OCI-LY1 (cell line): ENCODE measurements at regions not wholly inside any gene's neighbourhood (a gene's known extent, or its start where the extent isn't known, plus 50 kb on each side); places are given as distances from the start of the nearest gene placed in this dataset.
"Not testable (repeated sequence)": the region's sequence is repeated elsewhere in the genome, so short reads cannot be mapped to it uniquely, and the experiment has no call there.

Experiments used
- H2AFZ ChIP-seq: fragments of 200-600 bp; sonication (generic), shearing (Covaris generic); 2 replicates; pipeline ENCODE4 v1.6.0; 2014; ENCODE audit warnings: antibody characterized with exemption, mild to moderate bottlenecking, low read length
- H3F3A ChIP-seq: fragments of 200-600 bp; sonication (generic), shearing (Covaris generic); 2 replicates; pipeline ENCODE4 v1.6.0; 2014; ENCODE audit warnings: mild to moderate bottlenecking, antibody characterized with exemption, low read length, moderate library complexity; ENCODE audit not compliant: insufficient read depth
- H3K27ac ChIP-seq: fragments of 200-600 bp; sonication (generic); 2 replicates; pipeline ENCODE4 v1.5.1; 2014; ENCODE audit warnings: low read length, mixed run types, mild to moderate bottlenecking, low read depth; ENCODE audit not compliant: poor library complexity, severe bottlenecking
- H3K27me3 ChIP-seq: fragments of 200-600 bp; sonication (generic); 2 replicates; pipeline ENCODE4 v1.6.0; 2014; ENCODE audit warnings: antibody characterized with exemption, mild to moderate bottlenecking, low read length, moderate library complexity; ENCODE audit not compliant: insufficient read depth
- H3K36me3 ChIP-seq: fragments of 200-600 bp; sonication (generic); 2 replicates; pipeline ENCODE4 v1.6.1; 2014; ENCODE audit warnings: mild to moderate bottlenecking, antibody characterized with exemption, low read length, moderate library complexity, mixed read lengths; ENCODE audit not compliant: insufficient read depth
- H3K4me1 ChIP-seq: fragments of 200-600 bp; sonication (generic); 2 replicates; pipeline ENCODE4 v1.5.1; 2014; ENCODE audit warnings: mild to moderate bottlenecking, low read length, moderate library complexity; ENCODE audit not compliant: insufficient read depth, severe bottlenecking
- H3K4me2 ChIP-seq: fragments of 200-600 bp; sonication (generic), shearing (Covaris generic); 2 replicates; pipeline ENCODE4 v1.6.1; 2014; ENCODE audit warnings: low read length
- H3K4me3 ChIP-seq: fragments of 200-600 bp; sonication (generic); 2 replicates; pipeline ENCODE4 v1.5.1; 2014; ENCODE audit warnings: low read length, low read depth, mild to moderate bottlenecking, mixed read lengths; ENCODE audit not compliant: poor library complexity, severe bottlenecking
- H3K79me2 ChIP-seq: fragments of 200-600 bp; shearing (Covaris generic); 2 replicates; pipeline ENCODE4 v1.6.1; 2016; ENCODE audit warnings: mixed run types, low read length, mixed read lengths; ENCODE audit not compliant: insufficient read depth
- H3K9ac ChIP-seq: fragments of 200-600 bp; sonication (generic), shearing (Covaris generic); 2 replicates; pipeline ENCODE4 v1.6.1; 2014; ENCODE audit warnings: mild to moderate bottlenecking, low read length, mixed read lengths
- H3K9me2 ChIP-seq: fragments of 200-600 bp; sonication (generic), shearing (Covaris generic); 2 replicates; pipeline ENCODE4 v1.6.1; 2014; ENCODE audit warnings: low read depth, mild to moderate bottlenecking, low read length, mixed read lengths
- H3K9me3 ChIP-seq: fragments of 200-600 bp; shearing (Covaris generic); 2 replicates; pipeline ENCODE4 v1.6.1; 2014; ENCODE audit warnings: low read length, mixed read lengths
- H4K20me1 ChIP-seq: fragments of 200-600 bp; sonication (generic), shearing (Covaris generic); 2 replicates; pipeline ENCODE4 v1.6.0; 2016; ENCODE audit warnings: mild to moderate bottlenecking, low read length; ENCODE audit not compliant: insufficient read depth
- EZH2 ChIP-seq: fragments of 200-600 bp; sonication (generic), shearing (Covaris generic); IDR thresholded peaks from 2 replicates; pipeline ENCODE4 v1.8.0; 2017; ENCODE audit warnings: borderline replicate concordance, mixed run types, mild to moderate bottlenecking, antibody characterized with exemption, low read length, moderate library complexity, mixed read lengths
- TF ChIP-seq, protein P1 (sequence below): fragments of 200-600 bp; sonication (generic), shearing (Covaris generic); IDR thresholded peaks from 2 replicates; pipeline ENCODE4 v1.5.1; 2017; ENCODE audit warnings: mild to moderate bottlenecking, antibody characterized with exemption, low read length, moderate library complexity, mixed read lengths

DNA sequence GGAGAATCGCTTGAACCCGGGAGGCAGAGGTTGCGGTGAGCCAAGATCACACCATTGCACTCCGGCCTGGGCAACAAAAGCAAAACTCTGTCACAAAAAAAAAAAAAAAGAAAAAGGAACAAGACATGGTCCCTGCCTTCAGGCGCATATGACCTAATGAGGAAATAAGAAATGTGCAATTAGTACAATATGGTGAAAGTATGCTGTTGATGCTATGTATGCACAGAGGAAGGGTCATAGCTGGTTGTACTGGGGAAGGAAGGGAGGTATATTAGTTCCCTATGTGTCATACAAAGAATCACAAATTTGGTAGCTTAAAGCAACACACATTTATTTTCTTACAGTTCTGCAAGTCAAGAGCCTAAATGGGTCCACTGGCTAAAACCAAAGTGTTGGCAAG lies 97.8 kb upstream of the MPP7 start:
- H3K4me1 ChIP-seq: no peaks in the 10 kb centered on the region
- no peak overlapping the region for H2AFZ ChIP-seq
- TF ChIP-seq, protein P1, sequence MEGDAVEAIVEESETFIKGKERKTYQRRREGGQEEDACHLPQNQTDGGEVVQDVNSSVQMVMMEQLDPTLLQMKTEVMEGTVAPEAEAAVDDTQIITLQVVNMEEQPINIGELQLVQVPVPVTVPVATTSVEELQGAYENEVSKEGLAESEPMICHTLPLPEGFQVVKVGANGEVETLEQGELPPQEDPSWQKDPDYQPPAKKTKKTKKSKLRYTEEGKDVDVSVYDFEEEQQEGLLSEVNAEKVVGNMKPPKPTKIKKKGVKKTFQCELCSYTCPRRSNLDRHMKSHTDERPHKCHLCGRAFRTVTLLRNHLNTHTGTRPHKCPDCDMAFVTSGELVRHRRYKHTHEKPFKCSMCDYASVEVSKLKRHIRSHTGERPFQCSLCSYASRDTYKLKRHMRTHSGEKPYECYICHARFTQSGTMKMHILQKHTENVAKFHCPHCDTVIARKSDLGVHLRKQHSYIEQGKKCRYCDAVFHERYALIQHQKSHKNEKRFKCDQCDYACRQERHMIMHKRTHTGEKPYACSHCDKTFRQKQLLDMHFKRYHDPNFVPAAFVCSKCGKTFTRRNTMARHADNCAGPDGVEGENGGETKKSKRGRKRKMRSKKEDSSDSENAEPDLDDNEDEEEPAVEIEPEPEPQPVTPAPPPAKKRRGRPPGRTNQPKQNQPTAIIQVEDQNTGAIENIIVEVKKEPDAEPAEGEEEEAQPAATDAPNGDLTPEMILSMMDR: no peak
- TF ChIP-seq EZH2: no peak

DNA sequence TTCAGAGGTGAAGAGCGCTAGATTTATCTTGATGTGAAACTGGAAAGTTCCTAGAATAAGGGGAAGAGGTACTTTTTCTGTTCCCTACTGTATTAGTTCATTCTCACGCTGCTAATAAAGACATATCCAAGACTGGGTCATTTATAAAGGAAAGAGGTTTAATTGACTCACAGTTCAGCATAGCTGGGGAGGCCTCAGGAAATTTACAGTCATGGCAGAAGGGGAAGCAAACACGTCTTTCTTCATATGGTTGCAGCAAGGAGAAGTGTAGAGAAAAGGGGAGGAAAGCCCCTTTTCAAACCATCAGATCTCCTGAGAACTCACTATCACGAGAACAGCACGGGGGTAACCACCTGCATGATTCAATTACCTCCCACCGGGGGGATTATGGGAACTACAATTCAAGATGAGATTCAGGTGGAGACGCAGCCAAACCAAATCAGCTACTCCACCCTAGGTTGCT lies 99.8 kb upstream of the MPP7 start:
- not testable (repeated sequence) for H3K9me3 ChIP-seq, H3K4me3 ChIP-seq, H4K20me1 ChIP-seq, H2AFZ ChIP-seq, H3K4me2 ChIP-seq, H3K9me2 ChIP-seq, H3K4me1 ChIP-seq, H3K27me3 ChIP-seq, H3K9ac ChIP-seq, H3K27ac ChIP-seq, H3F3A ChIP-seq, H3K36me3 ChIP-seq, H3K79me2 ChIP-seq

More for the DNA sequence above, 97.8 kb upstream of the MPP7 start:
- Histone ChIP-seq H3K79me2 (no peaks in the 10 kb centered on the region), H3K9me2 (no peaks in the 10 kb centered on the region), H3K9me3 (no peaks in the 10 kb centered on the region), H3F3A (no peaks in the 10 kb centered on the region), H3K4me3 (no peak overlapping the region), H3K27me3 (no peaks in the 10 kb centered on the region; the same call in 1 of the 2 replicates), H3K27ac (no peak overlapping the region), H4K20me1 (no peaks in the 10 kb centered on the region), H3K36me3 (no peaks in the 10 kb centered on the region), H3K9ac (no peak overlapping the region), H3K4me2 (no peak overlapping the region)

DNA sequence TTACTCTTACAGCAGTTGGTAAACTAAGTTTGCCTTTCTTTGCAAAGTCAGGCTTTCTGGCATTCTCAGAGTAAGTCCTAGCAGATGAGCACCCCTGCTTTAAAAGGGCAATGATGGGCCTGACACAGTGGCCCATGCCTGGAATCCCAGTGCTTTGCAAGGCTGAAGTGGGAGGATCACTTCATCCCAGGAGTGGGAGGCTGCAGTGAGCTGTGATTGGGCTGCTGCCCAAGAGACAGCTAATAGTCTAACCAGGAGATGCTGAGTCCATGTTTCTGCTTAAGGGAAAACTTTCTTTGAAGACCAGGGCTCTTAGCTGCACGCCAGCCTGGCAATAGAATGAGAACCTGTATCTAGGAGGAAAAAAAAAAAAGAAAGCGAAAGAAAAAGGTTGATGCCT lies 100.2 kb upstream of the MPP7 start:
- no peak overlapping the region for H2AFZ ChIP-seq
- no peaks in the 10 kb centered on the region for H3K36me3 ChIP-seq
- no peaks in the 10 kb centered on the region for H3F3A ChIP-seq
- no peaks in the 10 kb centered on the region for H4K20me1 ChIP-seq
- H3K9me3 ChIP-seq: no peaks in the 10 kb centered on the region
- H3K4me2 ChIP-seq: no peak overlapping the region
- no peaks in the 10 kb centered on the region for H3K27me3 ChIP-seq
- H3K9me2 ChIP-seq: no peaks in the 10 kb centered on the region
- H3K27ac ChIP-seq: no peak overlapping the region
- H3K4me1 ChIP-seq: no peaks in the 10 kb centered on the region
- no peak overlapping the region for H3K4me3 ChIP-seq
- no peak overlapping the region for H3K9ac ChIP-seq
- H3K79me2 ChIP-seq: no peaks in the 10 kb centered on the region
- TF ChIP-seq, protein P1: no peak
- TF ChIP-seq EZH2: no peak

DNA sequence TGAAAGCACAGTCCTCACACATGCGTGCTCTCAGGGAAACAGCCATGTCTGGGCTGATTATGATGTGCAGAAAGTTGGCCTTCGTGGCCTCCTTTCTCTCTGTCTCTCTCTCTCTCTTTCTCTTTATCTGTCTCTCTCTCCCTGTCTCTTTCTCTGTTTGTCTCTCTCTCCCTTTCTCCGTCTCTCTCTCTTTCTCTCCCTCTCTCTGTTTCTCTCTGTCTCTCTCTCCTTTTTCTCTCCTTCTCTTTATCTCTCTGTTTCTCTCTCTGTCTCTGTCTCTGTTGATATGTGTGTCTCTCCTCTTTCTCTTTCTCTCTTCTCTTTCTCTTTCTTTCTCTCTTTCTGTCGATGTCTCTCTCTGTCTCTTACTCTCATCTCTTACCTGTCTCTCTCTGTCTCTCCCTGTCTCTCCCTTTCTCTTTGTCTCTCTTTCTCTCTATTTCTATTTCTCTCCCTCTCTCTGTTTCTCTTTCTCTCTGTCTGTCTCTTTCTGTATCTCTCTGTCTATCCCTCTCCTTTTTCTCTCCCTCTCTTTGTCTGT lies 105.4 kb upstream of the MPP7 start:
- Histone ChIP-seq H3K79me2 (no peaks in the 10 kb centered on the region), H3K4me2 (no peak overlapping the region), H3K27ac (no peak overlapping the region), H3F3A (no peaks in the 10 kb centered on the region), H2AFZ (no peak overlapping the region), H3K9me2 (no peaks in the 10 kb centered on the region), H3K36me3 (no peaks in the 10 kb centered on the region), H3K9me3 (no peaks in the 10 kb centered on the region), H3K4me1 (no peaks in the 10 kb centered on the region), H3K9ac (no peak overlapping the region), H3K27me3 (no peaks in the 10 kb centered on the region), H4K20me1 (no peaks in the 10 kb centered on the region), H3K4me3 (no peak overlapping the region)
- TF ChIP-seq EZH2: no peak
- TF ChIP-seq, protein P1: no peak
